ENCODE measurements at regions not wholly inside any gene's neighbourhood (a gene's known extent, or its start where the extent isn't known, plus 50 kb on each side); places are given as distances from the start of the nearest gene placed in this dataset.

DNA sequence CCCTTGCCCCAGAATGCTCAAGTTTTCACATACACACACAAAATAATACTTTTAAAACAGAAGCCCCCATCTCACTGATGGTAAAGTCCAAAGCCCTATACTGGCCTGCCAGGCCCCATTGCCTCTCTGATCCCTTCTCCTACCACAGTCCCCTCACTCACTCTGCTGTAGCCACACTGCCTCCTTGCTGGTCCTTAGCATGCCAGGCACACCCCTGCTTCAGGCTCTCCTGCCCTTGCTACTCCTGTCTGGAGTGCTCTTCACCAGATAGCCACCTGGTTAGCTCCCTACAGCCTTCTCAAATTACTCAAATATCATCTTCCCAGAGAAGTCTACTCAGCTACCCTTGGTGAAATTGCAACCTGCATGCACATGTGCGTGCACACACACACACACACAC, 177.5 kb downstream of the C5orf15 start:
- Histone ChIP-seq H3K9me3 (ENCODE audit: low read depth, low read length, poor library complexity, severe bottlenecking) (no peaks in the 10 kb centered on the region), H3K36me3 (ENCODE audit: insufficient read depth, low read length, poor library complexity, severe bottlenecking) (no peaks in the 10 kb centered on the region), H3K27me3 (replicated peaks; ENCODE audit: insufficient read depth, low read depth, low read length, poor library complexity) (no peaks in the 10 kb centered on the region), H3K27ac (ENCODE audit: low read depth, low read length, poor library complexity, severe bottlenecking) (no peak overlapping the region), H3K4me1 (ENCODE audit: insufficient read depth, low read length, poor library complexity, severe bottlenecking) (no peaks in the 10 kb centered on the region), H3K4me3 (ENCODE audit: low read depth, low read length, poor library complexity, severe bottlenecking) (no peak overlapping the region)
- no peak for DNase-seq (ENCODE audit: low spot score)
- no TSS peak for BruUV-seq (replicated peaks)
- no peak for TF ChIP-seq EZH2 (IDR thresholded peaks at IDR 0.05; ENCODE audit: borderline replicate concordance, low read depth, low read length, poor library complexity, severe bottlenecking)
- TF ChIP-seq, protein P1, sequence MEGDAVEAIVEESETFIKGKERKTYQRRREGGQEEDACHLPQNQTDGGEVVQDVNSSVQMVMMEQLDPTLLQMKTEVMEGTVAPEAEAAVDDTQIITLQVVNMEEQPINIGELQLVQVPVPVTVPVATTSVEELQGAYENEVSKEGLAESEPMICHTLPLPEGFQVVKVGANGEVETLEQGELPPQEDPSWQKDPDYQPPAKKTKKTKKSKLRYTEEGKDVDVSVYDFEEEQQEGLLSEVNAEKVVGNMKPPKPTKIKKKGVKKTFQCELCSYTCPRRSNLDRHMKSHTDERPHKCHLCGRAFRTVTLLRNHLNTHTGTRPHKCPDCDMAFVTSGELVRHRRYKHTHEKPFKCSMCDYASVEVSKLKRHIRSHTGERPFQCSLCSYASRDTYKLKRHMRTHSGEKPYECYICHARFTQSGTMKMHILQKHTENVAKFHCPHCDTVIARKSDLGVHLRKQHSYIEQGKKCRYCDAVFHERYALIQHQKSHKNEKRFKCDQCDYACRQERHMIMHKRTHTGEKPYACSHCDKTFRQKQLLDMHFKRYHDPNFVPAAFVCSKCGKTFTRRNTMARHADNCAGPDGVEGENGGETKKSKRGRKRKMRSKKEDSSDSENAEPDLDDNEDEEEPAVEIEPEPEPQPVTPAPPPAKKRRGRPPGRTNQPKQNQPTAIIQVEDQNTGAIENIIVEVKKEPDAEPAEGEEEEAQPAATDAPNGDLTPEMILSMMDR (conservative IDR thresholded peaks at IDR 0.05; ENCODE audit: low read depth, low read length), result no peak
- intact Hi-C loops (cut with micrococcal nuclease; ENCODE audit: unreplicated experiment), result no loop called here
- POLR2A ChIA-PET (ENCODE audit: low non-redundant PET), result no interaction called here
- CTCF ChIA-PET, result no interaction called here

DNA sequence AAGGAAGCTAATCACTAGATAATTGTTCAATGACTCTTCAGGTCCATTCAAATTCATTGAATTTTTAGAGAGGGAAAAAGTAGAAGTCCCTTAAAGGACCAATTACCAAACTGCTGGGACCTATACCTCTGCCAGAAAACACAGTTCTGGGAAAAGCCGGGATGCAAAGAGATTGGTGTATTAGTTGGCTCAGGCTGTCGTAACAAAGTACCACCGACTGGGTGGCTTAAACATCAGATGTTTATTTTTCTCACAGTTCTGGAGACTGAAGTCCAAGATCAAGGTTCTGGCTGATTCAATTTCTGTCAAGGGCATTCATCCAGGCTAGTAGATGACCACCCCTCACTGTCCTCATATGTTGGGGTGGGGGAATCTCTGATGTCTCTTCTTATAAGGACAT, 177.1 kb upstream of the FSTL4 start:
- intact Hi-C loops (cut with micrococcal nuclease; ENCODE audit: unreplicated experiment), result no loop called here
- POLR2A ChIA-PET (ENCODE audit: low non-redundant PET), result no interaction called here
- Histone ChIP-seq H3K4me3 (ENCODE audit: low read depth, low read length, poor library complexity, severe bottlenecking) (no peak overlapping the region), H3K36me3 (ENCODE audit: insufficient read depth, low read length, poor library complexity, severe bottlenecking) (no peaks in the 10 kb centered on the region), H3K27me3 (replicated peaks; ENCODE audit: insufficient read depth, low read depth, low read length, poor library complexity) (no peaks in the 10 kb centered on the region), H3K4me1 (ENCODE audit: insufficient read depth, low read length, poor library complexity, severe bottlenecking) (no peaks in the 10 kb centered on the region), H3K9me3 (ENCODE audit: low read depth, low read length, poor library complexity, severe bottlenecking) (no peaks in the 10 kb centered on the region), H3K27ac (ENCODE audit: low read depth, low read length, poor library complexity, severe bottlenecking) (no peak overlapping the region)
- BruUV-seq (replicated peaks), result no TSS peak
- CTCF ChIA-PET, result no interaction called here
- TF ChIP-seq, protein P1 (conservative IDR thresholded peaks at IDR 0.05; ENCODE audit: low read depth, low read length), result no peak
- TF ChIP-seq EZH2 (IDR thresholded peaks at IDR 0.05; ENCODE audit: borderline replicate concordance, low read depth, low read length, poor library complexity, severe bottlenecking), result no peak
- DNase-seq (ENCODE audit: low spot score), result no peak

DNA sequence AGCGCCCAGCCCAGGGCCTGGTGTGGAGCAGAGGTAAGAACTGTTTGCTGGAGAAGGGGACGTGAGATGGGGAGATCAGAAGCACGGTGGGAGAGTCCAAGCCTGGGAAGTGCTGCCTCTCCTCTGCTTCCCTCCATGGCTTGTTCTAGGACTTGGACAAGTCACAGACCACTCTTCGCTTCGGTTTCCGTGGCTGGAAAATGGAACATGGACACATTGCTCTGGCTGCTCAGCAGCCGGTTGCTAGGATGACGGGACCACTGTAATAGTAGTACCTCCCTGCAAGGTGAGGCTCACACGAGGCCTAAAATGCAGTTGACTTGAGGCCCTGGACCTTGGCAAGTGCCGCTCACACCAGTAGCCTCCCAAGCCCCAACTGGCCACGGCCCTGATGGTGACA, 175.8 kb upstream of the FSTL4 start:
- BruUV-seq (replicated peaks), result no TSS peak
- Histone ChIP-seq H3K4me3 (ENCODE audit: low read depth, low read length, poor library complexity, severe bottlenecking) (no peak overlapping the region), H3K36me3 (ENCODE audit: insufficient read depth, low read length, poor library complexity, severe bottlenecking) (no peaks in the 10 kb centered on the region), H3K4me1 (ENCODE audit: insufficient read depth, low read length, poor library complexity, severe bottlenecking) (no peaks in the 10 kb centered on the region), H3K27ac (ENCODE audit: low read depth, low read length, poor library complexity, severe bottlenecking) (no peak overlapping the region), H3K27me3 (replicated peaks; ENCODE audit: insufficient read depth, low read depth, low read length, poor library complexity) (no peaks in the 10 kb centered on the region), H3K9me3 (ENCODE audit: low read depth, low read length, poor library complexity, severe bottlenecking) (no peaks in the 10 kb centered on the region)
- no peak for DNase-seq (ENCODE audit: low spot score)
- TF ChIP-seq, protein P1 (conservative IDR thresholded peaks at IDR 0.05; ENCODE audit: low read depth, low read length), result no peak
- no peak for TF ChIP-seq EZH2 (IDR thresholded peaks at IDR 0.05; ENCODE audit: borderline replicate concordance, low read depth, low read length, poor library complexity, severe bottlenecking)
- intact Hi-C loops (cut with micrococcal nuclease; ENCODE audit: unreplicated experiment), result no loop called here
- ChIA-PET CTCF (no interaction called here), POLR2A (ENCODE audit: low non-redundant PET) (no interaction called here)
